HG03378 (cell line): ENCODE measurements at regions not wholly inside any gene's neighbourhood (a gene's known extent, or its start where the extent isn't known, plus 50 kb on each side); places are given as distances from the start of the nearest gene placed in this dataset.
"Not testable (repeated sequence)": the region's sequence is repeated elsewhere in the genome, so short reads cannot be mapped to it uniquely, and the experiment has no call there.

ENCODE experiments used
- ATAC-seq: cut with Tn5 transposase; IDR thresholded peaks from one replicate; pipeline ENCODE4 v1.9.1; 2021; ENCODE audit warnings: mild to moderate bottlenecking, moderate library complexity; ENCODE audit not compliant: unreplicated experiment

DNA sequence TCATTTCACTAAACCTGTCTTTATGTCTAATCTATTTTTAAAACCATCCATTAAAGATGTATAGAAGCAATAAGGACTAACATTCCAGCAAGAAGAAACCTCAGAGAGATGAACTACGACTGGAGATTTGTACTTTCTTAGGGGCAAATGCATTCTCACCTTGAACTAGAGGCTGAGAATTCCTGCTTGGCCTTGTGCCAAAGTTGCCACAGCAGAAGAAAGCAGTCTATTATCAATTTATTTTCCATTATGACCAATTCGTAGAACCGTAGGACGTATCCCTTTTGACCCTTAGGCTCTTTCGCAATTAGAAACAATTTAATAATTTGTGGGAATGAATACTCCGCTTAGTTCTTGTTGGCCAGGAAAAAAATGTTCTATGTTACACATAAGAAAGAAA lies 1647.4 kb upstream of the CDH9 start:
- ATAC-seq, result no peak

GRCh38 chr5:28678899-28679298 lies 1640.5 kb upstream of the CDH9 start:
- ATAC-seq, result no peak

DNA sequence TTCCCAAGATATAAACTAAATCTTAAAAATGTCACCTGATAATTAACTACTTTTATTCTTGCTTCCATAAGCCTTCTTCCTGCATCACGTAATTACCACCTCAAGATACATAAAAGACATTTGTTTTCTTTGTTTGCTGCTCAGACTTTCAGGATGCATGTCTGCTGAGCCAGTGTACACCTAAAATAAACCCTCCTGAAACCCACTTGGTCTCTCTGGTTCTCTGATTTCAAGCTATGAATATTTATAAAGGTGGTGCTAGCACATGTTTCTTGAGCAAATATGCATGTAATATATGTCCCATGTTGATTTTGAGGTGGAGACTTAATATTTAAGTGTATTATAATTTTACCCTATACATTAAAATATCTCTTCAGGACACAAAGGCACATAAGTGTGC lies 1627.7 kb upstream of the CDH9 start:
- no peak for ATAC-seq

DNA sequence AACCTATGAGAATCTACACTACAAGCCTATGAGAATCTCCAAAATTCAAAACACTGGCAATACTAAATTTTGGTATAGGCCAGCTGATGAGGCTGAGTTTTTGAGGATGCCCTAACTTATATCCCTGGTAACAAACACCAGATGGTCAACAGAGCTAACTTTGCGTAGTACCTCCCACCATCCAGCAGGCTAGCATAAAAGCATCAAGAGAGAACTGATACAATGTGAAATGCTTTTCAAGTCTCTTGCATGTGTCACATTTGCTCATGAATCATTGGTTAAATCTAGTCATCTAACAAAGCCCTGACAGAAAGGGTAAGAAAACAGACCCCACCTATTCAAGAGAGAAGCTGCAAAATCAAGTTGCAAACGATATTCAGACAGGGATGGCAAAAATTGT lies 1609.7 kb upstream of the CDH9 start:
- ATAC-seq, result no peak

- ATAC-seq, result no peak
These were observed 1594.2 kb upstream of the CDH9 start for GRCh38 chr5:28632607-28633006.

- ATAC-seq, result no peak
These were observed 1565.5 kb upstream of the CDH9 start for GRCh38 chr5:28603869-28604268.

DNA sequence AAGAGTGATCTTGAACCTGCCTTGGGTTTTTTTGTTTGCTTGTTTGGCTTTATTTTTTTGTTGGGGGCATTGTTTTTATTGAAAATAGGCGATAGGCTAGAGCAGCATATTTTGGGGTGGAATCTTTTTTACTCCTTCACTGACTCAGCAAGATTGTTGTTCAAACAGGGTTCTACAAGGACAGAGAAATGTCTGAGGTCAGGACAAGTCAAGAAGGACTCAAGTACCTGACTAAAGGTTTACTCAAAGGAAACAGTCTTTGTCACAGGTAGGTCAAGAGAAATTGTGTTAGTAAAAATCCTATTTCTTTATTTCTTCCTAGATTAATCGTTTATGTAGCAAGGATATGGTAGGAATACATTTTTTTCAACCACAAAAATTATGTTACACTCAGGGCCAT lies 1564.0 kb upstream of the CDH9 start:
- no peak for ATAC-seq

- not testable (repeated sequence) for ATAC-seq
These were observed 1558.3 kb upstream of the CDH9 start for GRCh38 chr5:28596707-28597106.

- no peak for ATAC-seq
These were observed 1542.2 kb upstream of the CDH9 start for GRCh38 chr5:28580616-28581015.

DNA sequence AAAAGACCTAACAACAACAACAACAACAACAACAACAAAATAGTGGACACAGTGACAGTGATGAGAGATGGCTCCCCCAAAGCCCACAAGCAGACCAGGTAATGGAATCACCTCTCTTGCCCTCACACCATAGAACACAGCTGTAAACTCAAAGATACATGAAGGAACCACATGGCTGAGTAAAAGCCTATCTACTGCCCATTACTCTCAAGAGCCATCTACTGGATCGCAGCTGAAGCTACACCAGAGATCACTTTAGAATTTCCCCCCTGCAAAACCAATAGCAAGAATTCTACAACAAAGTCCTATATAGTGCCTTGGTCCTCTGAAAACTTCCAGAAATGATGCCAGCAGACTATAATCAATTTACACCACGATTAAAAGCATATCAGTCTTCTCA lies 1537.6 kb upstream of the CDH9 start:
- ATAC-seq, result no peak

DNA sequence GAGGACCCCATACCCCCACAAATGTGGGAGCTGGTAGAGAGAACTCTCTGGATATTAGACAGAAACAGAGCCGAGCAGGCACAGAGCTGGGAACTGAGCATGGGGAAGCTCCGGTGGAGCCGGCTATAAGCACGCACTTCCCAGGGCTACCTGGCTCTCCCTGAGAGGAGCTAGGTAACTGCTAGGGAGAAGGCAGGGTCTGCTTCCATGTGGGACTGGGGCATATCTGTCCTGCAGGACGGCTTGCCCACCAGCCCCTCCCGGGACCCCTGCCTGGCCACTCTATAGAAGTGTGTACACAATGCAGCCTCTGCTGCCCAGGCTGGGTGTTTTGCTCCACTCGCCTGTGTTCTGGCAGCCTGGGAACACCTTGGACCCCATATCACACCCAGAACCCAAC lies 1537.0 kb upstream of the CDH9 start:
- no peak for ATAC-seq

GRCh38 chr5:28574606-28575005 lies 1536.2 kb upstream of the CDH9 start:
- ATAC-seq, result no peak

DNA sequence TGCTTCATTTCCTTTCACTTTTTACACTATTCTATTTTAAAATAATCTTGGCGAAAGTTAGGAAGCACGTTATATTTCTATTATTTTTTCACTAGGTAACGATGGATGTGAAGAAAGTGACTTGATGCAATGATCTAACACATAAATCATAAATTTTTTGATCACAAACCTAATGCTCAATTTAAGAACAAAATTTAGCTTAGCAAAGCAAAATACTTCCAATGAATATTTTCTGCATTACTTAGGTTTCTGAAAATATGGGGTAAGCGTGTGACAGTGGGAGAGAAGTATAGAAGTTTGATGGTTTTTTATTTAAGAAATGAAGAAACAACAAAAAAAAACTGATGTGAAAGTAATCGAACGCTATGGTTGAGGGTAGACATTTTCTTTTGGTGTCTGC lies 1528.7 kb upstream of the CDH9 start:
- no peak for ATAC-seq

- no peak for ATAC-seq
These were observed 1523.1 kb upstream of the CDH9 start for GRCh38 chr5:28561522-28561921.

DNA sequence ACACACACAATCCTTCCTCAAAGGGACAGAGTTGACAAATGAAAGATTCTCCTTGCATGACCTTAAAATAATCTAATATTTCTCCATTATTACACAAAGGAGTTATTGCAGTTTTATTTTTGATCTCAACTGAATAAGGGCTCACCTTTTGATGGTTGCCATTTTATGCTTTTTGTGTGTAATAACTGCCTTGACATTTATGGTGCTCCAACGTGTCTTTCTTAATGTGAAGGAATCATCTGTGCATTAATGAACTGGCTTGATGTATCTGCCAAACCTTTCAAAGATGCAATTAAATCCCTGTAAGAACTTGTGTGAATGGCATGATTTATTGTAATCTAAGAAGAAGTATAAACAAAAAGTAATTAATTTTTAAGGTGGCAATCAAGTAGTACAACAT lies 1519.8 kb upstream of the CDH9 start:
- no peak for ATAC-seq

DNA sequence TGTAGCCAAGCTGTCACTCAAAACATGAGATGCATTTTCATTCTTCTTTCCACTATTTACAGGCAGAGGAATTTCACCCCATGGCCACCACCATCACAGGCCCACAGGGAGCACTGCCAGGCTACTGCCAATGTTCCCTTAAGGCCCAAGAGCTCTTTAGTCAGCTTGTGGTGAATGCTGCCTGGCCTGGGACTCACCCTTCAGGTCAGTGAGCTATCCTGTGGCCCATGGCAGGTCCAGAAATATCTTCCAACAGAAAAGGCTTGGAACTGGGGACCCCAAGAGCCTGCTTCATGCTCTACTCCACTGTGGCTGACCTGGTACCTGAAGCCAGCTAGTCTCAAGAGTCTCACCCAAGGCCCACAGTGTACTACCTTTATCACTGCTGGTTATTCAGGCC lies 1518.7 kb upstream of the CDH9 start:
- no peak for ATAC-seq

- no peak for ATAC-seq
These were observed 1511.2 kb upstream of the CDH9 start for GRCh38 chr5:28549588-28549987.

GRCh38 chr5:28548856-28549255 lies 1510.5 kb upstream of the CDH9 start:
- ATAC-seq, result no peak

DNA sequence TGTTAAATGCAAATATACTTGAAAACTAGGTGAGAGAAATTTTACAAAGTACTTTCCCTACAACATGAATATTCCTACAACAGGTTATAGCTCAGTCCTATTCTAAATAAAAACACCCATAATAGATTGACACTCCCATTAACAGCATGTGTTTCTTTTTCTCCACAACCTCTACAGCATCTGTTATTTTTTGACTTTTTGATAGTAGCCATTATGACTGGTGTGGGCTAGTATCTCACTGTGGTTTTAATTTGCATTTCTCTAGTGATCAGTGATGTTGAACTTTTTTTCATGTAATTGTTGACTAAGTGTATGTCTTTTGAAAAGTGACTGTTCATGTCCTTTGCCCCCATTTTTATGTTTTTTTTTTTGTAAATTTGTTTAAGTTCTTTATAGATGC lies 1506.1 kb upstream of the CDH9 start:
- no peak for ATAC-seq

- no peak for ATAC-seq
These were observed 1505.2 kb upstream of the CDH9 start for GRCh38 chr5:28543473-28544098.

GRCh38 chr5:28542987-28543386 lies 1504.6 kb upstream of the CDH9 start:
- ATAC-seq, result no peak

- ATAC-seq, result no peak
These were observed 1485.7 kb upstream of the CDH9 start for GRCh38 chr5:28523888-28524635.

GRCh38 chr5:28523416-28523815 lies 1485.0 kb upstream of the CDH9 start:
- no peak for ATAC-seq
